ENCODE measurements at regions not wholly inside any gene's neighbourhood (a gene's known extent, or its start where the extent isn't known, plus 50 kb on each side); places are given as distances from the start of the nearest gene placed in this dataset.

GRCh38 chr5:175113947-175114346 lies 330.0 kb downstream of the DRD1 start:
- intact Hi-C loops (cut with micrococcal nuclease) = no loop called here
- H3K36me3 ChIP-seq (ENCODE audit: low read depth, low read length) = no peaks in the 10 kb centered on the region
- POLR2A ChIA-PET (ENCODE audit: unreplicated experiment) = no interaction called here

GRCh38 chr5:175109058-175109755 lies 334.8 kb downstream of the DRD1 start:
- ChIA-PET POLR2A (ENCODE audit: unreplicated experiment) (no interaction called here), CTCF (no interaction called here)

More at GRCh38 chr5:175113947-175114346, 330.0 kb downstream of the DRD1 start:
- H3K79me2 ChIP-seq (ENCODE audit: low read length) = no peaks in the 10 kb centered on the region
- no peaks in the 10 kb centered on the region for H3F3A ChIP-seq (ENCODE audit: low read length, unreplicated experiment)
- no peaks in the 10 kb centered on the region; the same call in 1 of the 2 replicates for H3K27me3 ChIP-seq (ENCODE audit: low read length)
- no peak for DNase-seq
- H2AFZ ChIP-seq (ENCODE audit: low read length) = no peak overlapping the region
- TF ChIP-seq CTCF (conservative IDR thresholded peaks at IDR 0.05; ENCODE audit: low read depth, low read length) = no peak
- ATAC-seq = no peak
- no peak overlapping the region for H3K27ac ChIP-seq (ENCODE audit: low read length)
- no peaks in the 10 kb centered on the region for H4K20me1 ChIP-seq (ENCODE audit: low read length)
- H3K4me1 ChIP-seq (ENCODE audit: insufficient read depth, low read length) = no peaks in the 10 kb centered on the region
- no peak overlapping the region for H3K9ac ChIP-seq (ENCODE audit: low read length)
- H3K4me3 ChIP-seq (ENCODE audit: low read length) = no peak overlapping the region
- no peak overlapping the region for H3K4me2 ChIP-seq (ENCODE audit: low read length)
- no peaks in the 10 kb centered on the region for H3K9me2 ChIP-seq (replicated peaks; ENCODE audit: low read length)
- H3K9me3 ChIP-seq (ENCODE audit: low read length) = no peaks in the 10 kb centered on the region
- CTCF ChIA-PET = no interaction called here
- no TSS peak for BruUV-seq (replicated peaks)

GRCh38 chr5:175107865-175108264 lies 336.1 kb downstream of the DRD1 start:
- Histone ChIP-seq H2AFZ (ENCODE audit: low read length) (no peak overlapping the region), H3K9ac (ENCODE audit: low read length) (no peak overlapping the region), H3K79me2 (ENCODE audit: low read length) (no peaks in the 10 kb centered on the region), H3K27me3 (ENCODE audit: low read length) (no peaks in the 10 kb centered on the region), H3K4me2 (ENCODE audit: low read length) (no peak overlapping the region), H3K27ac (ENCODE audit: low read length) (no peak overlapping the region), H3K4me3 (ENCODE audit: low read length) (no peak overlapping the region), H3K36me3 (ENCODE audit: low read depth, low read length) (no peaks in the 10 kb centered on the region), H4K20me1 (ENCODE audit: low read length) (no peaks in the 10 kb centered on the region), H3K9me3 (ENCODE audit: low read length) (no peaks in the 10 kb centered on the region), H3F3A (ENCODE audit: low read length, unreplicated experiment) (no peaks in the 10 kb centered on the region), H3K4me1 (ENCODE audit: insufficient read depth, low read length) (no peaks in the 10 kb centered on the region), H3K9me2 (replicated peaks; ENCODE audit: low read length) (no peaks in the 10 kb centered on the region)
- no TSS peak for BruUV-seq (replicated peaks)
- no peak for TF ChIP-seq EZH2 (IDR thresholded peaks at IDR 0.05; ENCODE audit: low read length, unreplicated experiment)
- no peak for TF ChIP-seq EZH2phosphoT487 (IDR thresholded peaks at IDR 0.05; ENCODE audit: borderline replicate concordance, low read length)
- no peak for TF ChIP-seq CTCF (conservative IDR thresholded peaks at IDR 0.05; ENCODE audit: low read depth, low read length)
- CTCF ChIA-PET = no interaction called here
- intact Hi-C loops (cut with micrococcal nuclease) = no loop called here
- POLR2A ChIA-PET (ENCODE audit: unreplicated experiment) = no interaction called here
- DNase-seq = no peak
- no peak for ATAC-seq

More at GRCh38 chr5:175109058-175109755, 334.8 kb downstream of the DRD1 start:
- no peak for TF ChIP-seq EZH2phosphoT487 (IDR thresholded peaks at IDR 0.05; ENCODE audit: borderline replicate concordance, low read length)
- TF ChIP-seq EZH2 (IDR thresholded peaks at IDR 0.05; ENCODE audit: low read length, unreplicated experiment) = no peak
- TF ChIP-seq CTCF (conservative IDR thresholded peaks at IDR 0.05; ENCODE audit: low read depth, low read length) = no peak
- ATAC-seq = no peak
- Histone ChIP-seq H3K79me2 (ENCODE audit: low read length) (no peaks in the 10 kb centered on the region), H3K9ac (ENCODE audit: low read length) (no peak overlapping the region), H3F3A (ENCODE audit: low read length, unreplicated experiment) (no peaks in the 10 kb centered on the region), H3K4me1 (ENCODE audit: insufficient read depth, low read length) (no peaks in the 10 kb centered on the region), H3K27ac (ENCODE audit: low read length) (no peak overlapping the region), H3K27me3 (ENCODE audit: low read length) (no peaks in the 10 kb centered on the region), H3K9me2 (replicated peaks; ENCODE audit: low read length) (no peaks in the 10 kb centered on the region), H3K4me2 (ENCODE audit: low read length) (no peak overlapping the region), H2AFZ (ENCODE audit: low read length) (no peak overlapping the region), H3K36me3 (ENCODE audit: low read depth, low read length) (no peaks in the 10 kb centered on the region), H4K20me1 (ENCODE audit: low read length) (no peaks in the 10 kb centered on the region), H3K9me3 (ENCODE audit: low read length) (no peaks in the 10 kb centered on the region), H3K4me3 (ENCODE audit: low read length) (no peak overlapping the region)
- intact Hi-C loops (cut with micrococcal nuclease) = no loop called here
- BruUV-seq (replicated peaks) = no TSS peak
- DNase-seq = no peak
